ENCODE measurements at regions not wholly inside any gene's neighbourhood (a gene's known extent, or its start where the extent isn't known, plus 50 kb on each side); places are given as distances from the start of the nearest gene placed in this dataset.

DNA sequence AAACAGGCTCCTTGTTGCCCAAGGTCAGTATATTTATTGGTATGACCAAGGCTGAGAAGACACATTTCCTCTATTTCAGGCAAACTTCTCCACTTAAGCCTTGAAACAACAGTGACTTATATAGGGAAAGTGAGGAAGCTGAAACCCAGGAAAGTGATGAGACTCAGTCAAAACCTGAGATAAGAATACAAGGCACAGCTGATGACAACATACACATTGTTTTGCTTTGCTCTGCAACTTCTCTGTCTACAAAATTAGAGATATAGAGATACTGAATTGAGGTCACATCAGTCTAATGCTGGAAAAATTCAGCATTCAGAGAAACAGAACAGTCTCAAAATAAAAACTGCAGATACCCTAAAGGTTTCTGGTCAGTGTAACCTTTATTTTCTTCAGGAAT is 586.1 kb downstream of the DNAH5 start:
- no peaks in the 10 kb centered on the region for H3K4me1 ChIP-seq (ENCODE audit: control insufficient read depth in 1 of 2, insufficient read depth in 2 of 2, low read length in 2 of 2)
- no peak overlapping the region for H3K4me2 ChIP-seq (ENCODE audit: low read length)
- no peaks in the 10 kb centered on the region for H4K20me1 ChIP-seq (ENCODE audit: insufficient read depth)
- no peak for ATAC-seq
- no peaks in the 10 kb centered on the region for H3K27me3 ChIP-seq (ENCODE audit: insufficient read depth, low read length)
- intact Hi-C loops (cut with micrococcal nuclease): no loop called here
- H3K4me3 ChIP-seq (replicated peaks in 1 of 2; ENCODE audit: low read depth in 1 of 2, low read length in 2 of 2): no peak overlapping the region
- H3K79me2 ChIP-seq (ENCODE audit: insufficient read depth, low read length): no peaks in the 10 kb centered on the region
- no peak overlapping the region for H2AFZ ChIP-seq (ENCODE audit: low read depth, low read length, poor library complexity, severe bottlenecking)
- H3K9me2 ChIP-seq (ENCODE audit: insufficient read depth): no peaks in the 10 kb centered on the region
- H3K36me3 ChIP-seq (ENCODE audit: control insufficient read depth in 1 of 2, insufficient read depth in 2 of 2, low read length in 2 of 2): no peaks in the 10 kb centered on the region
- ChIA-PET CTCF (no interaction called here), POLR2A (no interaction called here), RAD21 (ENCODE audit: low non-redundant PET in 1 of 2, low total read pairs in 2 of 2, uncharacterized antibody in 2 of 2, unreplicated experiment in 2 of 2) (no interaction called here)
- DNase-seq (ENCODE audit: low read depth, low spot score): no peak
- H3K9me3 ChIP-seq (ENCODE audit: control insufficient read depth in 1 of 2, insufficient read depth in 1 of 2, low read depth in 1 of 2, low read length in 2 of 2): peaks cover 8 to 19% of the 10 kb centered on the region in 2 experiments; a peak in 2 of 4 replicates
- H3K9ac ChIP-seq (ENCODE audit: low read length): no peak overlapping the region
- no TSS peak for BruUV-seq (replicated peaks)
- H3K27ac ChIP-seq (ENCODE audit: low read depth, low read length): no peak overlapping the region
- TF ChIP-seq, protein P1, sequence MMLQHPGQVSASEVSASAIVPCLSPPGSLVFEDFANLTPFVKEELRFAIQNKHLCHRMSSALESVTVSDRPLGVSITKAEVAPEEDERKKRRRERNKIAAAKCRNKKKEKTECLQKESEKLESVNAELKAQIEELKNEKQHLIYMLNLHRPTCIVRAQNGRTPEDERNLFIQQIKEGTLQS (IDR thresholded peaks at IDR 0.05): no peak
- TF ChIP-seq, protein P2, sequence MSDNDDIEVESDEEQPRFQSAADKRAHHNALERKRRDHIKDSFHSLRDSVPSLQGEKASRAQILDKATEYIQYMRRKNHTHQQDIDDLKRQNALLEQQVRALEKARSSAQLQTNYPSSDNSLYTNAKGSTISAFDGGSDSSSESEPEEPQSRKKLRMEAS (IDR thresholded peaks at IDR 0.05): no peak
- TF ChIP-seq FOSL1 (IDR thresholded peaks at IDR 0.05; ENCODE audit: low read depth) (no peak), POLR2AphosphoS5 (IDR thresholded peaks at IDR 0.05; ENCODE audit: low read depth, low read length) (no peak), CBX3 (IDR thresholded peaks at IDR 0.05; ENCODE audit: low read depth) (no peak), ELF1 (IDR thresholded peaks at IDR 0.05; ENCODE audit: borderline replicate concordance, low read depth) (no peak), RAD21 (IDR thresholded peaks at IDR 0.05; ENCODE audit: low read depth) (no peak), SIN3A (IDR thresholded peaks at IDR 0.05; ENCODE audit: low read depth) (no peak)
- TF ChIP-seq, protein P3, sequence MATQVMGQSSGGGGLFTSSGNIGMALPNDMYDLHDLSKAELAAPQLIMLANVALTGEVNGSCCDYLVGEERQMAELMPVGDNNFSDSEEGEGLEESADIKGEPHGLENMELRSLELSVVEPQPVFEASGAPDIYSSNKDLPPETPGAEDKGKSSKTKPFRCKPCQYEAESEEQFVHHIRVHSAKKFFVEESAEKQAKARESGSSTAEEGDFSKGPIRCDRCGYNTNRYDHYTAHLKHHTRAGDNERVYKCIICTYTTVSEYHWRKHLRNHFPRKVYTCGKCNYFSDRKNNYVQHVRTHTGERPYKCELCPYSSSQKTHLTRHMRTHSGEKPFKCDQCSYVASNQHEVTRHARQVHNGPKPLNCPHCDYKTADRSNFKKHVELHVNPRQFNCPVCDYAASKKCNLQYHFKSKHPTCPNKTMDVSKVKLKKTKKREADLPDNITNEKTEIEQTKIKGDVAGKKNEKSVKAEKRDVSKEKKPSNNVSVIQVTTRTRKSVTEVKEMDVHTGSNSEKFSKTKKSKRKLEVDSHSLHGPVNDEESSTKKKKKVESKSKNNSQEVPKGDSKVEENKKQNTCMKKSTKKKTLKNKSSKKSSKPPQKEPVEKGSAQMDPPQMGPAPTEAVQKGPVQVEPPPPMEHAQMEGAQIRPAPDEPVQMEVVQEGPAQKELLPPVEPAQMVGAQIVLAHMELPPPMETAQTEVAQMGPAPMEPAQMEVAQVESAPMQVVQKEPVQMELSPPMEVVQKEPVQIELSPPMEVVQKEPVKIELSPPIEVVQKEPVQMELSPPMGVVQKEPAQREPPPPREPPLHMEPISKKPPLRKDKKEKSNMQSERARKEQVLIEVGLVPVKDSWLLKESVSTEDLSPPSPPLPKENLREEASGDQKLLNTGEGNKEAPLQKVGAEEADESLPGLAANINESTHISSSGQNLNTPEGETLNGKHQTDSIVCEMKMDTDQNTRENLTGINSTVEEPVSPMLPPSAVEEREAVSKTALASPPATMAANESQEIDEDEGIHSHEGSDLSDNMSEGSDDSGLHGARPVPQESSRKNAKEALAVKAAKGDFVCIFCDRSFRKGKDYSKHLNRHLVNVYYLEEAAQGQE (IDR thresholded peaks at IDR 0.05; ENCODE audit: low read depth): no peak

Data from HCT116 (cell line).